ENCODE measurements at regions not wholly inside any gene's neighbourhood (a gene's known extent, or its start where the extent isn't known, plus 50 kb on each side); places are given as distances from the start of the nearest gene placed in this dataset.

GRCh38 chr2:14952400-14952963 is 320.0 kb downstream of the LRATD1 start:
- Histone ChIP-seq H3K79me2 (ENCODE audit: control insufficient read depth in 1 of 2, insufficient read depth in 2 of 2, low read length in 2 of 2) (no peaks in the 10 kb centered on the region), H2BK20ac (ENCODE audit: low read length) (no peak overlapping the region), H2AK5ac (ENCODE audit: low read depth, low read length) (no peak overlapping the region), H3K4me3 (ENCODE audit: extremely low read depth in 1 of 4, insufficient read depth in 2 of 4, low read depth in 3 of 4, low read length in 4 of 4) (no peak overlapping the region), H3K23me2 (ENCODE audit: low read depth, low read length) (no peaks in the 10 kb centered on the region), H3K18ac (ENCODE audit: extremely low read depth, low read length) (no peak overlapping the region), H3K56ac (replicated peaks; ENCODE audit: insufficient read length, low read depth, low read length) (no peak overlapping the region), H3K36me3 (ENCODE audit: control insufficient read depth in 2 of 4, insufficient read depth in 4 of 4, low read length in 3 of 4) (no peaks in the 10 kb centered on the region), H2BK12ac (ENCODE audit: low read depth, low read length) (no peak overlapping the region), H3K23ac (ENCODE audit: insufficient read length) (peak overlapping the region; percentile 27), H3K4me1 (replicated peaks in 1 of 4; ENCODE audit: control insufficient read depth in 3 of 4, insufficient read depth in 4 of 4, low read length in 3 of 4) (no peaks in the 10 kb centered on the region), H4K20me1 (replicated peaks in 1 of 2; ENCODE audit: control insufficient read depth in 1 of 2, insufficient read depth in 2 of 2, low read length in 2 of 2) (no peaks in the 10 kb centered on the region), H3K4me2 (ENCODE audit: insufficient read depth in 1 of 2, low read depth in 2 of 2, low read length in 2 of 2) (no peak overlapping the region), H3K14ac (ENCODE audit: insufficient read length) (no peak overlapping the region), H4K8ac (ENCODE audit: extremely low read depth, insufficient read depth, low read length) (no peak overlapping the region; the same call in 1 of the 2 replicates), H3K9ac (replicated peaks in 1 of 4; ENCODE audit: extremely low read depth in 1 of 4, low read depth in 3 of 4, low read length in 3 of 4) (no peak overlapping the region), H4K5ac (ENCODE audit: insufficient read length, low read depth, low read length) (no peak overlapping the region), H2BK120ac (replicated peaks; ENCODE audit: low read depth, low read length) (no peak overlapping the region), H2BK15ac (ENCODE audit: low read length) (no peak overlapping the region), H2BK5ac (ENCODE audit: low read depth, low read length) (no peak overlapping the region), H3K27ac (ENCODE audit: low read depth, low read length) (no peak overlapping the region), H4K91ac (replicated peaks; ENCODE audit: insufficient read length, low read length) (no peak overlapping the region), H2AFZ (ENCODE audit: low read length) (no peak overlapping the region), H3K79me1 (ENCODE audit: low read depth, low read length) (no peaks in the 10 kb centered on the region), H3K4ac (replicated peaks; ENCODE audit: insufficient read length, low read depth, low read length) (no peak overlapping the region), H3K27me3 (replicated peaks in 1 of 4; ENCODE audit: control insufficient read depth in 3 of 4, extremely low read depth in 1 of 4, insufficient read depth in 3 of 4, low read length in 3 of 4) (no peaks in the 10 kb centered on the region), H3K9me3 (ENCODE audit: insufficient read depth in 2 of 2, low read depth in 1 of 2, low read length in 1 of 2) (no peaks in the 10 kb centered on the region)
- TF ChIP-seq SIRT6 (IDR thresholded peaks at IDR 0.05; ENCODE audit: low read length) (no peak), RAD21 (IDR thresholded peaks at IDR 0.05 in 1 of 2, conservative IDR thresholded peaks at IDR 0.05 in 1 of 2; ENCODE audit: low read depth in 2 of 2, low read length in 2 of 2) (no peak), BCL11A (IDR thresholded peaks at IDR 0.05; ENCODE audit: low read depth in 2 of 2, low read length in 2 of 2) (no peak), TBP (IDR thresholded peaks at IDR 0.05; ENCODE audit: low read depth, low read length) (no peak), CBX5 (IDR thresholded peaks at IDR 0.05; ENCODE audit: low read depth, low read length) (no peak), GABPA (IDR thresholded peaks at IDR 0.05; ENCODE audit: borderline replicate concordance, insufficient read depth, low read length) (no peak), POU5F1 (IDR thresholded peaks at IDR 0.05; ENCODE audit: low read depth, low read length) (no peak), ASH2L (IDR thresholded peaks at IDR 0.05; ENCODE audit: low read length) (no peak), GTF2F1 (IDR thresholded peaks at IDR 0.05; ENCODE audit: borderline replicate concordance, low read depth, low read length) (no peak), KDM4A (IDR thresholded peaks at IDR 0.05; ENCODE audit: low read depth, low read length, severe bottlenecking) (no peak), PHF8 (conservative IDR thresholded peaks at IDR 0.05; ENCODE audit: low read depth, low read length) (no peak)
- POLR2A ChIA-PET (ENCODE audit: partially characterized antibody): no interaction called here
- CTCF ChIA-PET (ENCODE audit: partially characterized antibody): interaction anchor here (1.0 to 2.8 kb wide), 3 partner anchors 8 to 625 kb away, joined by 3 to 10 read pairs (median 4); no protein-coding TSS in a partner anchor
- DNase-seq (ENCODE audit: low read depth in 1 of 2, low spot score in 2 of 2): no peak
- FAIRE-seq: no peak
- WGBS, 2 experiments (ENCODE audit: extremely low coverage in 1 of 2, insufficient coverage in 1 of 2, insufficient read length in 1 of 2, insufficient replicate concordance in 2 of 2, low coverage in 1 of 2, low lambda C conversion rate in 2 of 2, missing lambda C conversion rate in 1 of 2): 91% methylated on average over 6 of the region's 6 CpGs; no CpG with 5 or more reads in 1 of the 2 experiments
